Lung (tissue), 11 donors: ENCODE measurements at regions not wholly inside any gene's neighbourhood (a gene's known extent, or its start where the extent isn't known, plus 50 kb on each side); places are given as distances from the start of the nearest gene placed in this dataset.

Experiments
- ATAC-seq: fragments of 200-7000 bp; cut with Tn5 transposase; one replicate; pipeline ENCODE4 v1.9.1; 2020; ENCODE audit warnings: moderate number of reproducible peaks; ENCODE audit not compliant: insufficient read depth, low FRiP score
- DNase-seq, 3 donors: peaks; one replicate each; pipeline ENCODE4 v3.0.0-alpha.2; 2013 to 2017
- H3K27ac ChIP-seq, 2 donors: one replicate each; pipeline ENCODE4 v1.5.1; 2013; ENCODE audit warnings: mild to moderate bottlenecking in 2 of 2, moderate library complexity in 2 of 2, control low read depth in 1 of 2, inconsistent platforms in 1 of 2, low read depth in 1 of 2, low read length in 1 of 2
- H3K27me3 ChIP-seq, 3 donors: one replicate each; pipeline ENCODE4 v1.5.1; 2013; ENCODE audit warnings: low read length in 2 of 3; ENCODE audit not compliant: control insufficient read depth in 3 of 3, insufficient read depth in 3 of 3
- H3K36me3 ChIP-seq, 4 donors: one replicate each; pipeline ENCODE4 v1.5.1; 2013; ENCODE audit warnings: low read length in 4 of 4, mild to moderate bottlenecking in 1 of 4, moderate library complexity in 1 of 4; ENCODE audit not compliant: control insufficient read depth in 4 of 4, insufficient read depth in 4 of 4
- H3K4me1 ChIP-seq, 5 donors: one replicate each; pipeline ENCODE4 v1.5.1; 2013; ENCODE audit warnings: low read length in 5 of 5, mild to moderate bottlenecking in 2 of 5, moderate library complexity in 1 of 5; ENCODE audit not compliant: control insufficient read depth in 5 of 5, insufficient read depth in 5 of 5
- H3K4me3 ChIP-seq: one replicate; pipeline ENCODE4 v1.5.1; 2013; ENCODE audit warnings: mild to moderate bottlenecking, control low read depth, moderate library complexity
- H3K9ac ChIP-seq, 2 donors: one replicate each; pipeline ENCODE4 v1.5.1; 2013; ENCODE audit warnings: low read length in 2 of 2, control low read depth in 1 of 2; ENCODE audit not compliant: insufficient read depth in 1 of 2
- H3K9me3 ChIP-seq, 4 donors: one replicate each; pipeline ENCODE4 v1.5.1; 2013; ENCODE audit warnings: low read length in 3 of 4, mild to moderate bottlenecking in 1 of 4, moderate library complexity in 1 of 4; ENCODE audit not compliant: control insufficient read depth in 4 of 4, insufficient read depth in 3 of 4
- WGBS, 2 donors: extraction: QIAGEN DNeasy Blood & Tissue Kit; methylation state at CpG; one replicate each; pipeline ENCODE4 v1.1.7; 2013; 5-methylcytosine and 5-hydroxymethylcytosine counted together
- TF ChIP-seq, protein P1 (sequence below): IDR thresholded peaks from 2 replicates; pipeline ENCODE4 v1.5.1; 2012; ENCODE audit warnings: mild to moderate bottlenecking; ENCODE audit errors: control extremely low read depth, extremely low read depth
- donor health status: control.
- donor health status: control.
- donor health status: Bipolar disorder and iron deficiency.
- donor health status: healthy.
- donor health status: DM: yes; HTN: yes; CAD: no.

DNA sequence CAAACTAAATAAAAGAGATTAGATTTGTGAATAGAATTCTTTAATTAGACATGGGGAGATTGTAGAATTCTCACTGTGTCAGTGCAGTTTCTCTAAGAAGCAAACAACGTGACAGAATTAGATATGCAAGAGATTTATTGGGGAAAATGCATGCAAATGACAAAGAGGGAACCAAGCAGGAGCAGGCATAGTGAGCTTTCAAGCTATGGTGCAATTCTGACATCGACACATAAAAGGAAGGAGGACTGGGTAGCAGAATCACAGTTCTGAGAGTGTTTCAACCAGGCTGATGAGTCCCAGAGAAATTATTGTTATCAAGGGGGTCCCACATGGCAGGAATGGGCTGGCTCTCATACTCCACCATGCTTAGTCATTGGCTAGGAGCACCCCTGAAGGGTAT lies 338.4 kb downstream of the FIGN start:
- no peaks in the 10 kb centered on the region for H3K36me3 ChIP-seq
- no peaks in the 10 kb centered on the region for H3K9me3 ChIP-seq
- H3K27me3 ChIP-seq: no peaks in the 10 kb centered on the region
- WGBS, 2 donors: 57 to 64% methylated on average over 2 of the region's 2 CpGs
- TF ChIP-seq, protein P1, sequence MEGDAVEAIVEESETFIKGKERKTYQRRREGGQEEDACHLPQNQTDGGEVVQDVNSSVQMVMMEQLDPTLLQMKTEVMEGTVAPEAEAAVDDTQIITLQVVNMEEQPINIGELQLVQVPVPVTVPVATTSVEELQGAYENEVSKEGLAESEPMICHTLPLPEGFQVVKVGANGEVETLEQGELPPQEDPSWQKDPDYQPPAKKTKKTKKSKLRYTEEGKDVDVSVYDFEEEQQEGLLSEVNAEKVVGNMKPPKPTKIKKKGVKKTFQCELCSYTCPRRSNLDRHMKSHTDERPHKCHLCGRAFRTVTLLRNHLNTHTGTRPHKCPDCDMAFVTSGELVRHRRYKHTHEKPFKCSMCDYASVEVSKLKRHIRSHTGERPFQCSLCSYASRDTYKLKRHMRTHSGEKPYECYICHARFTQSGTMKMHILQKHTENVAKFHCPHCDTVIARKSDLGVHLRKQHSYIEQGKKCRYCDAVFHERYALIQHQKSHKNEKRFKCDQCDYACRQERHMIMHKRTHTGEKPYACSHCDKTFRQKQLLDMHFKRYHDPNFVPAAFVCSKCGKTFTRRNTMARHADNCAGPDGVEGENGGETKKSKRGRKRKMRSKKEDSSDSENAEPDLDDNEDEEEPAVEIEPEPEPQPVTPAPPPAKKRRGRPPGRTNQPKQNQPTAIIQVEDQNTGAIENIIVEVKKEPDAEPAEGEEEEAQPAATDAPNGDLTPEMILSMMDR: no peak
- H3K9ac ChIP-seq: no peak overlapping the region
- ATAC-seq (no peak), DNase-seq (no peak)
- H3K27ac ChIP-seq: no peak overlapping the region
- no peak overlapping the region for H3K4me3 ChIP-seq
- no peaks in the 10 kb centered on the region for H3K4me1 ChIP-seq

DNA sequence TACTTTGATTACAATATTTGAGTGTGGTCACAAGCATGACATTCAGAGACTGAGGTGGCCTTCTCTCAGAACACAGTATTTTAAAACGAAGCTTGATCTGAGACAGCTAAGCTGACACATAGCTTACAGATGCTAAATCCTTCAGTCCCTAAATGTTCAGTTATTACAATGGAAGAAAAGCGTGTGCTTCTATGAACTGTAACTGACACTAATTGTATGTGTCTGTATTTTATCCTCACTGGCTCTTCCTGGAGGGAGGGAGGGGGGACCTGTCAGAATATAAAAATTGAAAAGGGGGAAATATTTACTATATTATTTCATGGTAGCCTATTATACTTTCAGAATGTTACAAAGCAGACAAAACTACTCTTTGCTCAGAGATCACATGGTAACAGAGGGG lies 340.2 kb downstream of the FIGN start:
- no peaks in the 10 kb centered on the region for H3K36me3 ChIP-seq
- H3K4me3 ChIP-seq: no peak overlapping the region
- H3K27ac ChIP-seq: no peak overlapping the region
- WGBS, 2 donors: 78 to 83% methylated on average over 2 of the region's 2 CpGs
- no peaks in the 10 kb centered on the region for H3K9me3 ChIP-seq
- no peaks in the 10 kb centered on the region for H3K27me3 ChIP-seq
- ATAC-seq: no peak
- TF ChIP-seq, protein P1: no peak
- H3K4me1 ChIP-seq: no peaks in the 10 kb centered on the region
- no peak for DNase-seq
- no peak overlapping the region for H3K9ac ChIP-seq

DNA sequence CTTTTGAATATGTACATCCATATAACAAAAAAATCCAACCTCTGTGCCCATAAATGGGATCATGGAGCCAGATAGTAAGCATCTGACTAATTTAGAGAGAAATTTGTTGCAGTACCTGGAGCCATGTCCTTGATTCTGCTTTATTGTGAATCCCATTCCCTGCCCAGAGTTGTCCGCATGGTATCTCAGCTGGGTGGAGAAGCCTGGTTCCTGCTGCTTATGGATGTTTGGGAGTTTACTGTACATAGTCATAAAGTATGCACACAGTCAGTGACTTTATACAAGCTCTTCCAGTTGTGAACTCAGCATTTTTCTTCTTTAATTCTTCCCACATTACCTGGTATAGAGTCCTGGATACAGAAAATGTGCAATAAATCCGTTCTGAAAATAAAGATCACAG lies 346.0 kb downstream of the FIGN start:
- H3K9ac ChIP-seq: no peak overlapping the region
- no peaks in the 10 kb centered on the region for H3K4me1 ChIP-seq
- no peaks in the 10 kb centered on the region for H3K27me3 ChIP-seq
- 79 to 91% methylated on average over 2 of the region's 2 CpGs for WGBS, 2 donors
- ATAC-seq (no peak), DNase-seq (no peak)
- H3K36me3 ChIP-seq: no peaks in the 10 kb centered on the region
- no peaks in the 10 kb centered on the region for H3K9me3 ChIP-seq
- H3K27ac ChIP-seq: no peak overlapping the region
- TF ChIP-seq, protein P1: no peak
- H3K4me3 ChIP-seq: no peak overlapping the region

DNA sequence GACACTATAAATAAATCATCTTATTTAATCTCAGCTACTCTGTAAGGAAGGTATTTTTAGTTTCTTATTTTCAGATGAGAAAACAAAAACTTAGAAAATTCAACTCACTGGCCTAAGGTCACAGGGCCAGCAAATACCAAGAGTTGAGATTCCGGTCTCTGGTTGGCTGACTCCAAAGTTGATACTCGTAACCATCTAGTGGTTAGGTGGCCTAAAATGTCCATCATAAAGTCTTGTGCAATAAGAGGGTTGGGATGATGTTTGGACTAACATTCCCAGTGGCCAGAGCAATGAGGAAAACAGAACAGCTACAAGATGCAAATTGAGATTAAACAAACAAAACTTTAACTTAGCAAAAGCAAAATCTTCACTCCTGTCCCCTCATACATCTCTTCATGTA lies 360.3 kb downstream of the FIGN start:
- Histone ChIP-seq H3K27ac (no peak overlapping the region), H3K4me1 (no peaks in the 10 kb centered on the region), H3K27me3 (no peaks in the 10 kb centered on the region), H3K9ac (no peak overlapping the region), H3K4me3 (no peak overlapping the region), H3K36me3 (no peaks in the 10 kb centered on the region), H3K9me3 (no peaks in the 10 kb centered on the region)
- no peak for ATAC-seq
- TF ChIP-seq, protein P1: no peak
- DNase-seq: no peak
- WGBS, 2 donors: 81 to 90% methylated on average over 2 of the region's 2 CpGs
